Smooth muscle cell (in vitro differentiated cells): ENCODE measurements at regions not wholly inside any gene's neighbourhood (a gene's known extent, or its start where the extent isn't known, plus 50 kb on each side); places are given as distances from the start of the nearest gene placed in this dataset.
"Not testable (repeated sequence)": the region's sequence is repeated elsewhere in the genome, so short reads cannot be mapped to it uniquely, and the experiment has no call there.

Experiments
- DNase-seq: peaks from one replicate; lab custom pipeline; 2025; ENCODE audit not compliant: unreplicated experiment; lab: John Stamatoyannopoulos, UW
- H2AFZ ChIP-seq: fragments of 200-600 bp; sonication (generic); 2 replicates; pipeline ENCODE4 v1.6.0; 2016; ENCODE audit warnings: antibody characterized with exemption, low read depth, mild to moderate bottlenecking
- H3F3A ChIP-seq: fragments of 200-600 bp; sonication (generic); 2 replicates; pipeline ENCODE4 v1.6.0; 2017; ENCODE audit warnings: antibody characterized with exemption, low read depth
- H3K27ac ChIP-seq: fragments of 200-600 bp; sonication (generic); 2 replicates; pipeline ENCODE4 v1.5.1; 2016; ENCODE audit warnings: low read depth, mild to moderate bottlenecking
- H3K27me3 ChIP-seq: fragments of 200-600 bp; sonication (generic); 2 replicates; pipeline ENCODE4 v1.6.1; 2016; ENCODE audit warnings: low read depth, mild to moderate bottlenecking
- H3K36me3 ChIP-seq: fragments of 200-600 bp; sonication (generic); 2 replicates; pipeline ENCODE4 v1.5.1; 2016; ENCODE audit warnings: low read depth
- H3K4me1 ChIP-seq: fragments of 200-600 bp; sonication (generic); 2 replicates; pipeline ENCODE4 v1.5.1; 2016; ENCODE audit warnings: low read depth
- H3K4me2 ChIP-seq: fragments of 200-600 bp; sonication (generic); 2 replicates; pipeline ENCODE4 v1.6.0; 2016; ENCODE audit warnings: mild to moderate bottlenecking
- H3K4me3 ChIP-seq: fragments of 200-600 bp; sonication (generic); 2 replicates; pipeline ENCODE4 v1.5.1; 2016; ENCODE audit warnings: mild to moderate bottlenecking
- H3K79me2 ChIP-seq: fragments of 200-600 bp; sonication (generic); 2 replicates; pipeline ENCODE4 v1.6.0; 2016; ENCODE audit warnings: low read depth, mild to moderate bottlenecking
- H3K9ac ChIP-seq: fragments of 200-600 bp; sonication (generic); 2 replicates; pipeline ENCODE4 v1.6.0; 2016; ENCODE audit warnings: low read depth
- H3K9me3 ChIP-seq: fragments of 200-600 bp; sonication (generic); replicated peaks from 2 replicates; pipeline ENCODE4 v1.5.1; 2016; ENCODE audit warnings: low read depth
- H4K20me1 ChIP-seq: fragments of 200-600 bp; sonication (generic); 2 replicates; pipeline ENCODE4 v1.6.0; 2016; ENCODE audit warnings: low read depth
- CTCF ChIP-seq: fragments of 200-600 bp; sonication (generic); IDR thresholded peaks from 2 replicates; pipeline ENCODE4 v1.5.1; 2017; ENCODE audit warnings: borderline replicate concordance, mild to moderate bottlenecking, antibody characterized with exemption; ENCODE audit not compliant: insufficient read depth, poor library complexity, severe bottlenecking
- WGBS: methylation state at CpG from one replicate; pipeline ENCODE4 v1.1.7; 2016; ENCODE audit warnings: low lambda C conversion rate; 5-methylcytosine and 5-hydroxymethylcytosine counted together

- H3K4me2 ChIP-seq = peak overlapping the region; percentile 75
- no peaks in the 10 kb centered on the region for H3K9me3 ChIP-seq
- peaks cover 6% of the 10 kb centered on the region for H3K4me1 ChIP-seq
- H3K36me3 ChIP-seq = no peaks in the 10 kb centered on the region
- H3K27me3 ChIP-seq = no peaks in the 10 kb centered on the region
- WGBS = 56% methylated on average over 1 of the region's 1 CpG
- H3K9ac ChIP-seq = peak overlapping the region; percentile 19
- no peak overlapping the region for H3K4me3 ChIP-seq
- no peaks in the 10 kb centered on the region for H3K79me2 ChIP-seq
- no peak for TF ChIP-seq CTCF
- H2AFZ ChIP-seq = no peak overlapping the region
- H3K27ac ChIP-seq = peak overlapping the region; percentile 88
- H3F3A ChIP-seq = no peaks in the 10 kb centered on the region
- DNase-seq = no peak
- no peaks in the 10 kb centered on the region for H4K20me1 ChIP-seq
Observed at GRCh38 chr3:21920421-21920861, 169.4 kb upstream of the ZNF385D start.

DNA sequence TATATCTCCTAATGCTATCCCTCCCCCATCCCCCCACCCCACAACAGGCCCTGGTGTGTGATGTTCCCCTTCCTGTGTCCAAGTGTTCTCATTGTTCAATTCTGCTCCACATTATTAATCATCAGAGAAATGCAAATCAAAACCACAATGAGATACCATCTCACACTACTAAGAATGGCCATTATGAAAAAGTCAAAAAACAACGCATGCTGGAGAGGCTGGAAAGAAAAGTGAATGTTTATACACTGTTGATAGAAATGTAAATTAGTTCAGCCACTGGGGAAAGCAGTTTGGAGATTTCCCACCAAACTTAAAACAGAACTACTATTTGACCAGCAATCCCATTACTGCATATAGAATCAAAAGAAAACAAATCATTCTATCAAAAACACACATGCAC lies 172.1 kb upstream of the ZNF385D start:
- not testable (repeated sequence) for H3K79me2 ChIP-seq, H3K9ac ChIP-seq, DNase-seq, H3K4me2 ChIP-seq, H2AFZ ChIP-seq, H3K27me3 ChIP-seq, H4K20me1 ChIP-seq, H3K4me1 ChIP-seq, H3K9me3 ChIP-seq, H3K27ac ChIP-seq, H3K4me3 ChIP-seq, H3F3A ChIP-seq, H3K36me3 ChIP-seq
- WGBS = 89% methylated on average over 1 of the region's 1 CpG

- no peak overlapping the region for H3K27ac ChIP-seq
- no peak for DNase-seq
- H3K4me1 ChIP-seq = no peaks in the 10 kb centered on the region
- H3K9ac ChIP-seq = no peak overlapping the region
- no peaks in the 10 kb centered on the region for H3K9me3 ChIP-seq
- H3K79me2 ChIP-seq = no peaks in the 10 kb centered on the region
- no peak overlapping the region for H3K4me2 ChIP-seq
- H3K4me3 ChIP-seq = no peak overlapping the region
- H4K20me1 ChIP-seq = no peaks in the 10 kb centered on the region
- H3K36me3 ChIP-seq = no peaks in the 10 kb centered on the region
- TF ChIP-seq CTCF = no peak
- no peak overlapping the region for H2AFZ ChIP-seq
- no peaks in the 10 kb centered on the region for H3K27me3 ChIP-seq
- WGBS = 89% methylated on average over 3 of the region's 3 CpGs
- no peaks in the 10 kb centered on the region for H3F3A ChIP-seq
Observed at GRCh38 chr3:21927261-21927660, 176.3 kb upstream of the ZNF385D start.

DNA sequence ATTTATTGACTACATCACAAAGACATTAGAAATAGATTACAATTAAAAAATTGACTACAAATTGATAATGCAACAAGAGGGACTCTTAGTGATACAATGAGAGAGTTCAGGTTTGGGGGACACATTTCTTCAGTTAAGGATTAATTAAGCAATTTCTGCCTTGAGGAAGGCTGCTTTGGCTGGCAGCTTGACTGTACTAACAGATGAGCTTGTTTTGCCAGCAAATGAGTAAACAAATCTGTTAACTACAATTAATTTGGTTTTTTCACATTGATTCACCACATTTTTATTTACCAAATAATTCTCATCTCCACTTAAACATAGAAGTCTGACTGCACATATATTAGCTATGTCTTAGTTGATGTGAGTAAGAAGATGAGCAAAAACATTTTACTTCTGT lies 183.6 kb upstream of the ZNF385D start:
- H3K27ac ChIP-seq = no peak overlapping the region
- no peaks in the 10 kb centered on the region for H3K9me3 ChIP-seq
- no peak overlapping the region for H3K9ac ChIP-seq
- no peak overlapping the region for H3K4me3 ChIP-seq
- no peaks in the 10 kb centered on the region for H3F3A ChIP-seq
- no peaks in the 10 kb centered on the region for H3K36me3 ChIP-seq
- no peak overlapping the region for H2AFZ ChIP-seq
- no peak for DNase-seq
- H3K4me2 ChIP-seq = no peak overlapping the region
- TF ChIP-seq CTCF = no peak
- H3K27me3 ChIP-seq = peaks cover 7% of the 10 kb centered on the region
- H4K20me1 ChIP-seq = no peaks in the 10 kb centered on the region
- no peaks in the 10 kb centered on the region for H3K79me2 ChIP-seq
- H3K4me1 ChIP-seq = no peaks in the 10 kb centered on the region
